GM18951 (cell line): ENCODE measurements at regions not wholly inside any gene's neighbourhood (a gene's known extent, or its start where the extent isn't known, plus 50 kb on each side); places are given as distances from the start of the nearest gene placed in this dataset.

Experiments used
- POLR2A ChIP-seq: IDR thresholded peaks from 4 replicates; pipeline ENCODE4 v1.6.1; 2011; ENCODE audit warnings: mild to moderate bottlenecking; ENCODE audit not compliant: insufficient read length, insufficient read depth; ENCODE audit errors: extremely low read depth
- in situ Hi-C: fragments of 300-500 bp; cut with MboI; formaldehyde crosslinking; loops from one replicate; pipeline ENCODE4 v1.12.0; 2022; ENCODE audit warnings: low sequenced_read_pairs, mixed read lengths, inconsistent platforms; ENCODE audit not compliant: unreplicated experiment

DNA sequence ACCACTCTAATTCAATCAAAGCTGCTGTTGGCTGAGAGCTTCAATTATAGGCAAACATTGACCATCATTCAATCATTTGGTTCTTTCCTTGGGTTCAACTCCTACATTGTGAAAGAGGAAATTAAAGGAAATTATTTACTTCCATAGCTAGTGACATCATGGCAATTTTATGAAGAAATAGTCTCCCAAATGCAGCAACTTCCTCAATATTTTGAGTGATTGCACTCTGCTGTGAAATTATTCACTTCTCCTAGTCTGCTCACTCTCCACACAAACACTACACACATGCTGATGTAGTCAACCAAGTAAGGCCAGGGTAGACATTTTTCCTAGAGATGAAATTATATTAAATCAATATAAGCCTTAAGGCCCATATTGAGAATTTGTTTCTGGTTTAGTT is 86.7 kb upstream of the NCKAP5 start:
- no peak for TF ChIP-seq POLR2A
- in situ Hi-C loops = no loop called here

DNA sequence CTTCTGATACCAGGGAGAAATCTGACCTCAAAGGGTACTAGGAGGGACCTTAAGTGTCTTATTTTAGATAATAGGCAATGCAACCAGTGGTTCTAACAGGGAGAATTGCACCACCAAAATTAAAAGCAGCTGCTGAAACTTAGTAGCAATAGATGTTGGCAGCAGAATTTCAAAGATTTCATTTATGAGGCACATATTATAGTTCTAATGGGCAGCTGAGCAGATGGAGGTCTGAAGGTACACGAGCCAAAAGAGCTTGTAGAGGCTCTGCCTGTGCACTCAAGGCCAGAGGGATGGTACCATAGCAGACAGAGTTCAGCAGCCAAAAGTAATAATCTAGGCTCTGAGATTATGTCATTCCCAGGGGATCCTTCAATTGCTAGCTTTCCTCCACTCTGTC is 87.3 kb upstream of the NCKAP5 start:
- in situ Hi-C loops = no loop called here
- no peak for TF ChIP-seq POLR2A

DNA sequence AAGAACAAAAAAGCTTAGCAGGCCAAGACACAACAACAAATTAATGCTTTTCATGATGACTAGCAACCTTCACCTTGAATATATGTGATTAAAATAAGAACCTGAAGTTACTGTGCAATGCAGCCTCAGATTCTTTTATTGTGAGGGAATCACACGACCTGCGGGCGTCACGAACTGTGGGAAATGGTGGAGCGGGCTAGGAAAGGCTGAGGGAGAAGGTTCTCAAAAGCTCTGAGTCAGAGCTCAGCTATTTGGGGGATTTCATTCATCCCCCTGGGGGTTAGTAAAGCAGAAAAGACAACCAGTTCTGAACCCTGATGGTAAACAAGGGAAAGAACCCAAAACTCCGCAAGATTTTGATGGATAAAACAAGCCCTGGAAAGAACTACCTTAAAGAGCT is 89.3 kb upstream of the NCKAP5 start:
- TF ChIP-seq POLR2A = no peak
- in situ Hi-C loops = no loop called here

DNA sequence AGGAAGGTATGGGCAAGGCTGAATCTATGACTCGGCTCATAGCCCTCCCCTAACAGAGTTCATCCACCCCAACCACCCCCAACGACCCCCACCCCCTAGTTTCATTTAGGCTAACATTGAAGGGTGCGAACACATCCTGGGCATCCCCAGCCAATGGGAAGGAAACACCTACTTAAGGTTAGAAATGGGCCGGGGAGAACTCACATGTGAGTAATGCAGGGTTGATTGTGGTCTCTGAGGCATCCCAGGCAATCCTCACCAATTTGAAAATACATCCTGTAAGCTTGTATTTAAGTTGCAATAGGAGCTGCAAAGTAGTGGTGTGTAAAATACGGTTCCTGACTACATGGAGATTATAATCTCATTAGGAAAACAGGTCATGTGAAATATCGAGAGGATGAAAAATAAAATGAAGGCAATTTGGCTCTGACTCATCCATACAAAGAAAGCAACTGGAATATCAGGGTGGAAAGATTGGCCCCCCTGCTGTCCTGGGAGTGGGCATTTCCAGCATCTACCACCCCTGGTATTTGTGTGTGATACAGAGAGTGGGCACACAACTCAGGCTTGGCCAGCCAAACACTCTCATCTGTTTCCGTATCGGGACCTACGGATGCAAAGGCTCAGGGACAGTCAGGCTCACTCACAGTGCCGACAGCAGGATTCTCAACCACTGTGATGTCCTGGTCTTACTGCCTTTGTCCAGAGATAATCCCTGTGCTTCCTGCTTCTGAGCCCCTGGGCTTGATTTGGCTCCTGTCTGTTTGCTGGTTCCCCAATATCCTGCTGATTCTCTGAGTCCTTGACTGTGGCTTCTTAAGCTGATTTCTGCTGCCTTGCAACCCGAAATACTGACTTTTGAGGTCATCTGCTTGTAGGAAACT is 90.0 kb upstream of the NCKAP5 start:
- in situ Hi-C loops = no loop called here

DNA sequence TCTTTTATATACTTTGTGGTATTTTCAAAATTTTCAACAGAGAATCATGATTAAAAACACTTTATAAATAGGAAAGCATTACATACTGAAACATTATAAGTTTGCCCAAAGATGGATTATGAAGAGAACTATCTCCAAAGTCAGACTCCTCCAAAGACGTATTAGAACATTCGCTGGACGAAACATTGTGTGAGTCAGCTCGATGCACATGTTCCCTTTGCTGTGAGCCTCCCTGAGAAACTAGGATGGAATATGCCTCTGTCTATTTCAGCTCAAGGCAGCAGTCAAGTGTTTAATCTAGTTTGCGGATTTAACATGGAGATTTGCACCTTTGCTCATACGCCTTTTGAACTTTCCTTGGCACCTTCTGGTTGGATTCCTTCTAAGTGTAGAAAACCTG is 92.2 kb upstream of the NCKAP5 start:
- no peak for TF ChIP-seq POLR2A
- in situ Hi-C loops = no loop called here

More for the DNA sequence above, 90.0 kb upstream of the NCKAP5 start:
- TF ChIP-seq POLR2A = no peak

DNA sequence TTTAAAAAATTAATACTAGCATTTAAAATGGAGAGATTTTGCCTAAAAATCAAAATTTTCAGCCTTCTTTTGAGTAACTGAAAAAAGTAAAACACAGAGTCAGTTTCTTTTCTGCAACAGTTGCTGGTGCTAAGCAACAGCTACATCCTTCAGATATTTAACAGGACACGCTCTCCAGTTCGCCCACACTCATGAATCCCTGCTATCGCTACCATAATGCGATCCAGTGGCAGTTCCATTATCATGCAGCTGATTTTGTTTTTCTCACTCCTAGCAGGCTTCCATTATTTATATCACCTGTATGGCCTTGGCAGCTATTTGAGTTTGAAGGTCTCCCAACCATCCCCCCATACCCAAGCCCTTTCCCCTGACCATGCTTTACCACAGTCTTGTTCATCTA is 93.1 kb upstream of the NCKAP5 start:
- TF ChIP-seq POLR2A = no peak
- in situ Hi-C loops = no loop called here

DNA sequence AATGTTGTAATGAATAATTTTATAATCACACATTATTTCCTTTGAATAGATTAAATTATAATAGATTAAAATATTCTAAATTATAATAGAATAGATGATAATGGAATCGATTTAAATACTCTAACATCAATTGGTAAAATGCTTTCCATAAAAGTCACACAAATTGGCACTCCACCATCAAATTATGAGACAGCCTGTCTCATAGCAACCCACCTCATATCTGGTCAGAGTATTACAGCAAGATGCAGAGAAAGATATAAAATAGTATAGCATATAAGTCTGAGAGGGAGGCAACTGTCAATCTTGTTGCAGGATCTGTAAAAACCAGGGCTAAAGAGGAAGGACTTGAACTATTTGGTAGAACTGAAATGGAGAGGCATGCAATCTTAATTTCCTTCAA is 98.4 kb upstream of the NCKAP5 start:
- in situ Hi-C loops = no loop called here
- TF ChIP-seq POLR2A = no peak

DNA sequence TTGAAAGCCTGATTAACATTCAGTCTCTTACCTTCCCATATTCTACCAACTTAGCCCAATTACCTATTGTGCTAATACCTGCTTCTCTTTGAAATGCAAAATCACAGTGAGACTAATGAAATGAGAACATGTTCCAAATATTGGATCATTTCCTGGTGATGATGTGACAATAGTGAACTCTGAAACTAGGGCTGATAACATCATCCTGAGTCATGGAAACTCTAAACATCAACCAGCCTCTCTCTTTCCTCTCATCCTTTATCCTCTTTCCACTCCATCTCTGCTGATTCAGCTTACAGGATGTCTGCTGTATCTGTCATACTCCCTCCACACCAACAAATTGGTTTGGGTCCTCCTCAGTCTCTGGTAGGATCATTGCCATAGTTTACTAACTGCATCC is 98.8 kb upstream of the NCKAP5 start:
- in situ Hi-C loops = no loop called here

DNA sequence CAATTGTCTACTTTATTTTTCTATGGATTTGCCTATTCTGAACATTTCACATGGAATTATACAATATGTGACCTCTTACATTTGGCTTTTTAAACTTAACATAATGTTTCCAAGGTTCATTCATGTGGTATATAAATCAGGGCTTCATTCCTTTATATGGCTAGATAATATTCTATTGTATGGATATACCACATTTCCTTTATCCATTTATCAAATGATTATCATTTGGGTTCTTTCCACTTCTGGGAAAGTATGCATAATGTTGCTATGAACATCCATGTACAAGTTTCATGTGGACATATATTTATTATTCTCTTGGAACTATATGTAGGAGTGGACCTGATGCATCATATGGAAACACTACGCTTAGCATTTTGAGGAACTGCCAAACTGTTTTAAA is 99.7 kb upstream of the NCKAP5 start:
- in situ Hi-C loops = no loop called here
- no peak for TF ChIP-seq POLR2A

More for the DNA sequence above, 98.8 kb upstream of the NCKAP5 start:
- TF ChIP-seq POLR2A = no peak

DNA sequence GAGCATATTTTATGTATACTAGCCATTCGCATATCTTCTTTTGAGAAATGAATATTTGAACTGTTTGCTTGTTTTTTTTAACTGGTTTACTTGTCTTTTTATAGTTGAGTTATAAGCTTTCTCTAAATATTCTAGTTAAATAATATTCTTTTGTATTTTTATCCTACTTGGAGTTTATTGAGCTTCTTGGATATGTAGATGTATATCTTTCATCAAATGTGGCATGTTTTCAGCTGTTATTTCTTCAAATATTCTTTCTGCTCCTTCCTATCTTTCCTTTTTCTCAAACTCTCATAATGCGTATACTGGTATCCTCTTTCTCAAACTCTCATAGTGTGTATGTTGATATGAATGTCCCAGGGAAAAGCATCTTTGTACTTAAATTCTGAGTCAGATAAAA is 100.3 kb upstream of the NCKAP5 start:
- in situ Hi-C loops = no loop called here
- no peak for TF ChIP-seq POLR2A

DNA sequence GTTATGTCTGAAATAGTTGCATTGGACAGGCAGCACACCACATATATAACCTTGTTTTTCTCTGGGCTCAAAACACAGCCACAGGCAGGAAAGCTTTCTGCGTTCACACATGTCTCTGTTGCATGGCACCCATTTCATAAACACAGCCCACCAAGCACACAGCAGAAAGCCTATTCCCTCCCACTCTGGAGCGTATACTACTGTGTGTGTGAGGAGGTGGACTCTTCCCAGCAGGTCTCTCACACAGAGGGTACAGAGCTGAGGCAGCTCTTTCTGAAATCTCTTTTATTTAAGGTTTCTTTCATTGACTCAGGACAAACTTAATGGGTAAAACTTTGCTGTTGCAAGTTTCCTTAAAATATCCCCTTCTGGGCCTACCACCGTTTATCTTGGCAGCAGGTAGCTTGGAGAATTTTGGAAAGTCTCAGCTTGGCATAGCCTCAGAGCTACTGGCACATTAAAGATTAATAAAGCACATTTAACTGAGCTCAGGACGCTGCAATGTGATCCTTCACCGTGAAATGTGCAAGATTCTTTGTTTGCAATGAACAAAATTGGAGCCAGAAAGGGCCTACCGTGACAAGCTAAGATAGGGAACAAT is 105.1 kb upstream of the NCKAP5 start:
- no peak for TF ChIP-seq POLR2A
- in situ Hi-C loops = no loop called here

DNA sequence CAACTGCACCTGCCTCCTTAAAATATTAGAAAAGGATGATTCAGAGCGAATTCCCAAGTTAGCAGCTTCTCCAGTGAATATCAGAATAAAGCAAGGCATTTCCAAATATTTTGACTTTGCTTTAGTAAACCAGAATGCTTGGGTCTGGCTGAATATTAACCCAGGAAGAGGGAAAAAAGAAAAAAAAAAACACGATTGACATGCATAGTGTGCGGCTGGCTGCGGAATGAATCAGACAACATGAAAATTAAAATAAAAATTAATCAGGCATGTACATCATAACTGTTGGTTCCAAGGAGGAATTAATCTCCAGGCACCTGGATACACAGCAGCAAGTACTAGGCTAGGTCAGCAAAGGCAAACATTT is 105.8 kb upstream of the NCKAP5 start:
- in situ Hi-C loops = no loop called here
- TF ChIP-seq POLR2A = no peak

DNA sequence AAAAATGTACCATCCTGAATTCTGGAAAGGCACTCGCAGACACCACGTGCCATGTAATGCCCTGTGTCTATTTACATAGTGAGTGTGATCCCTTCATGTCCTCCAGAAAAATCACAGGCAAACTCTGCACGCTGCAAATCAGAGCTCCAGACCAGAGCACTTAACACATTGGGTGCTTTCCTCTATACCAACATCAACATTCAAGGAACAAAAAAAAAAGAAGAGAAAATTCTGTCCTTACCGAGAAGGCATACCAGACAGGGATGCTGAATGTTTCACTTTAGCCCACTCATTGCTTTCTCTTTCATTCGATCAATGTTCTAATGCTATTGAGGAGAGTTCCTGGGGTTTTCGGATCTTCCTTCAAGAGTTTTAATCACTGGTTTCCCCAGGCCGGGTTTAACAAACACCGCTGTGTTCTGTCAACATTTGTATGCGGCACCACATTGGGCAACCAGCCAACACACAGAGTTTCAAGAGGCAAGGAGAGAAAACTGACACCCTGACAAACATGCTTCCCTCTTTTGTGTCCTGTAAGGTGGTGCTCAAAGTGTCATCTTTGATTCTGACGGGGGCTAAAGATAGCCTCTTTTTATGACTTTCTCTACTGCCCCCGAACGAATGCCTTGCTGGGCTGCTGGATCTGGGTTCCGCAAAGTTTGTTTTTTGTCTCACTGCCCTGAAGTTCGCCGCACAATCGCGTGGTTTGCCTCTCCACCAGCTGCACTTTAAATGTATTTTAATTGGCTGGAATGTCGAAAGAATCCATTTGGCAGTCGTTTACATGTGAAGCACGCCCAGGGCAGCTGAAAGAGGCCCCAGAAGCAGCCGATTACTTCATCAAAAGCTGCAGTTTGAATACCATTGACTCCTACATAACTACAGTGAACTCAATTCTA is 106.4 kb upstream of the NCKAP5 start:
- in situ Hi-C loops = no loop called here
- TF ChIP-seq POLR2A = no peak
